Spleen (tissue), 7 donors: ENCODE measurements at regions not wholly inside any gene's neighbourhood (a gene's known extent, or its start where the extent isn't known, plus 50 kb on each side); places are given as distances from the start of the nearest gene placed in this dataset.

Experiments used
- CTCF ChIP-seq, 11 experiments: fragments of 200-600 bp in 7 of 11; fragments of 450-650 bp in 4 of 11; sonication (generic) in 4 of 11; IDR thresholded peaks in 8 of 11; conservative IDR thresholded peaks in 3 of 11; 1 replicate in 7 of 11; 2 replicates in 4 of 11; pipeline versions ENCODE4 v1.4.0 to v1.8.0; 2016 to 2021; ENCODE audit warnings: antibody characterized with exemption in 11 of 11, inconsistent platforms in 4 of 11, mild to moderate bottlenecking in 1 of 11
- POLR2A ChIP-seq, 3 donors: fragments of 450-650 bp; IDR thresholded peaks; one replicate each; pipeline ENCODE4 v1.5.1; 2017; ENCODE audit warnings: antibody characterized with exemption in 3 of 3, mild to moderate bottlenecking in 1 of 3
- POLR2AphosphoS5 ChIP-seq, 3 donors: sonication (generic); formaldehyde crosslinking; IDR thresholded peaks; one replicate each; pipeline ENCODE4 v1.5.1; 2017; ENCODE audit warnings: antibody characterized with exemption in 3 of 3
- donor health status: DM: no; HTN: no; CAD: no; lungs with moderate emphysema.
- donor health status: DM: no; HTN: no; CAD: no.
- donor health status: DM: no; HTN: no; CAD: no.

DNA sequence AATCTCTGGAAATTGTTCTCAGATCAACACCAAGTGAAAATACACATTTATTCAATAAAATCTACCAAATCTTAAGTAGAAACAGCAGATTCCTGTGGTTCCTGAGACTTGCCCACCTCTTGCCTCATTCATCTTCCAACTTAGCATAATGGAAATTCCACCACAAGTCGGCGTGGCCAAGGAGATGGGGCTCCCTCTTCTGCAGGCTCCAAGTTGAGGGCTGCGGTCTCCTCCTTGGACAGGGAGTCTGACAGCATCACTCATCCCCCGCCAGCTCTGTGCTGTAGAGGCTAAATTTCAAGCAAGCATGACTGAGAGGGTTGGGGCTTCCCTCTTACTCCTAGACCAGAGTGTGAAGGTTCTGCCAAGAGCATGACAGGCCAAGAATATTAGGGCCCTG is 273.7 kb downstream of the DIRAS2 start:
- TF ChIP-seq CTCF (IDR thresholded peaks at IDR 0.05 in 8 of 11, conservative IDR thresholded peaks at IDR 0.05 in 3 of 11) (no peak), POLR2A (IDR thresholded peaks at IDR 0.05) (no peak), POLR2AphosphoS5 (IDR thresholded peaks at IDR 0.05) (no peak)
